ENCODE measurements at regions not wholly inside any gene's neighbourhood (a gene's known extent, or its start where the extent isn't known, plus 50 kb on each side); places are given as distances from the start of the nearest gene placed in this dataset.

DNA sequence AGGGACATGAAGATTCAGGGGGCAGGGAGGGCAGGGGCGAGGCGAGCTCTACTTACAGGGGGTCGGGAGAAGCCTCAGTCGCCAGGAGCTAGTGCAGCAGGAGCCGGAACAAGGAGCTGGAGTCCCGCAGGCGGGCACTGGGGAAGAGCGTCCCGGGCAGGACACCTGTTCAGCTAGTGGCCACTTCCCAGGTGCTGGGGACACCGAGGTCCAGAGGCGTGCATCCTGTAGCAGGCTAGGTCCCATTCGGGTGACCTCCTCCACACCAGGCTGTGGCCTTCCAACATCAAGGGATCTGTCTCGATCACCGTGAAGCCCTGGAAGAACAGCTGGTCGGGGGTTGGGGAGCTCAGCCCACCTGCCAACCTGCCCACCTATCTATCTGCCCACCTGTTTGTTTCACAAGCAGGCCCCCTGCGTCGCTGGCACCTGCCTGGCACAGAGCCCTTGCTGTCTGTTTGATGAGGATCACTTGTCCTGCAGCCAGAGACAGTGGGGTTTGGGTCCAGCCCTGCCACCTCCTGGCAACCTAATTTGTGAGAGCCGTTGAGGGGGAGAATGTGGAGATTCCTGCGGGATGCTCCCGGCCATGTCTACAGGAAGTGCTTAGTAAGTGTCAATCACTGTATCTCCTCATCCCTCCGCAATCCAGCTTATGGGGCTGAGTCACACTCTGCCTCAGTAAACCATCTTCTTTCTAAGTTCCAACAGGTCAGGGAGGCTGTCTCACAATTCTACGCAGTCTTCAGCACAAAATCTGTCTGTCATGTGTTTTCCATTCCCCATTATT is 940.9 kb downstream of the BRD1 start:
- no peak for DNase-seq (ENCODE audit: low read depth, low spot score)
- Histone ChIP-seq H3K27ac (ENCODE audit: low read length) (no peak overlapping the region), H3K9me3 (ENCODE audit: control insufficient read depth, insufficient read depth, low read depth, low read length) (no peaks in the 10 kb centered on the region), H3K4me1 (ENCODE audit: control insufficient read depth, insufficient read depth, low read length) (no peaks in the 10 kb centered on the region), H3K4me3 (ENCODE audit: low read depth in 2 of 2, low read length in 2 of 2) (no peak overlapping the region), H3K36me3 (ENCODE audit: control insufficient read depth, insufficient read depth, low read length) (no peaks in the 10 kb centered on the region), H3K27me3 (ENCODE audit: control insufficient read depth, insufficient read depth, low read length) (no peaks in the 10 kb centered on the region)
- no peak for ATAC-seq
- TF ChIP-seq SIN3A (IDR thresholded peaks at IDR 0.05; ENCODE audit: borderline replicate concordance, insufficient read depth, low read depth, low read length) (no peak), POLR2AphosphoS5 (IDR thresholded peaks at IDR 0.05; ENCODE audit: low read depth, low read length) (no peak), TCF7L2 (IDR thresholded peaks at IDR 0.05; ENCODE audit: low read depth, low read length) (no peak)
- TF ChIP-seq, protein P1, sequence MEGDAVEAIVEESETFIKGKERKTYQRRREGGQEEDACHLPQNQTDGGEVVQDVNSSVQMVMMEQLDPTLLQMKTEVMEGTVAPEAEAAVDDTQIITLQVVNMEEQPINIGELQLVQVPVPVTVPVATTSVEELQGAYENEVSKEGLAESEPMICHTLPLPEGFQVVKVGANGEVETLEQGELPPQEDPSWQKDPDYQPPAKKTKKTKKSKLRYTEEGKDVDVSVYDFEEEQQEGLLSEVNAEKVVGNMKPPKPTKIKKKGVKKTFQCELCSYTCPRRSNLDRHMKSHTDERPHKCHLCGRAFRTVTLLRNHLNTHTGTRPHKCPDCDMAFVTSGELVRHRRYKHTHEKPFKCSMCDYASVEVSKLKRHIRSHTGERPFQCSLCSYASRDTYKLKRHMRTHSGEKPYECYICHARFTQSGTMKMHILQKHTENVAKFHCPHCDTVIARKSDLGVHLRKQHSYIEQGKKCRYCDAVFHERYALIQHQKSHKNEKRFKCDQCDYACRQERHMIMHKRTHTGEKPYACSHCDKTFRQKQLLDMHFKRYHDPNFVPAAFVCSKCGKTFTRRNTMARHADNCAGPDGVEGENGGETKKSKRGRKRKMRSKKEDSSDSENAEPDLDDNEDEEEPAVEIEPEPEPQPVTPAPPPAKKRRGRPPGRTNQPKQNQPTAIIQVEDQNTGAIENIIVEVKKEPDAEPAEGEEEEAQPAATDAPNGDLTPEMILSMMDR (IDR thresholded peaks at IDR 0.05) = no peak
- TF ChIP-seq, protein P2, sequence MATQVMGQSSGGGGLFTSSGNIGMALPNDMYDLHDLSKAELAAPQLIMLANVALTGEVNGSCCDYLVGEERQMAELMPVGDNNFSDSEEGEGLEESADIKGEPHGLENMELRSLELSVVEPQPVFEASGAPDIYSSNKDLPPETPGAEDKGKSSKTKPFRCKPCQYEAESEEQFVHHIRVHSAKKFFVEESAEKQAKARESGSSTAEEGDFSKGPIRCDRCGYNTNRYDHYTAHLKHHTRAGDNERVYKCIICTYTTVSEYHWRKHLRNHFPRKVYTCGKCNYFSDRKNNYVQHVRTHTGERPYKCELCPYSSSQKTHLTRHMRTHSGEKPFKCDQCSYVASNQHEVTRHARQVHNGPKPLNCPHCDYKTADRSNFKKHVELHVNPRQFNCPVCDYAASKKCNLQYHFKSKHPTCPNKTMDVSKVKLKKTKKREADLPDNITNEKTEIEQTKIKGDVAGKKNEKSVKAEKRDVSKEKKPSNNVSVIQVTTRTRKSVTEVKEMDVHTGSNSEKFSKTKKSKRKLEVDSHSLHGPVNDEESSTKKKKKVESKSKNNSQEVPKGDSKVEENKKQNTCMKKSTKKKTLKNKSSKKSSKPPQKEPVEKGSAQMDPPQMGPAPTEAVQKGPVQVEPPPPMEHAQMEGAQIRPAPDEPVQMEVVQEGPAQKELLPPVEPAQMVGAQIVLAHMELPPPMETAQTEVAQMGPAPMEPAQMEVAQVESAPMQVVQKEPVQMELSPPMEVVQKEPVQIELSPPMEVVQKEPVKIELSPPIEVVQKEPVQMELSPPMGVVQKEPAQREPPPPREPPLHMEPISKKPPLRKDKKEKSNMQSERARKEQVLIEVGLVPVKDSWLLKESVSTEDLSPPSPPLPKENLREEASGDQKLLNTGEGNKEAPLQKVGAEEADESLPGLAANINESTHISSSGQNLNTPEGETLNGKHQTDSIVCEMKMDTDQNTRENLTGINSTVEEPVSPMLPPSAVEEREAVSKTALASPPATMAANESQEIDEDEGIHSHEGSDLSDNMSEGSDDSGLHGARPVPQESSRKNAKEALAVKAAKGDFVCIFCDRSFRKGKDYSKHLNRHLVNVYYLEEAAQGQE (IDR thresholded peaks at IDR 0.05; ENCODE audit: insufficient read depth in 1 of 2, low read depth in 2 of 2, low read length in 1 of 2) = no peak
- POLR2A ChIA-PET = no interaction called here
- CTCF ChIA-PET = no interaction called here
- in situ Hi-C loops (cut with HindIII; ENCODE audit: low pct_unique_long_range_greater_than_20kb, low sequenced_read_pairs) (no loop called here), intact Hi-C loops (cut with micrococcal nuclease; ENCODE audit: unreplicated experiment) (no loop called here)
- BruUV-seq (replicated peaks) = no TSS peak

DNA sequence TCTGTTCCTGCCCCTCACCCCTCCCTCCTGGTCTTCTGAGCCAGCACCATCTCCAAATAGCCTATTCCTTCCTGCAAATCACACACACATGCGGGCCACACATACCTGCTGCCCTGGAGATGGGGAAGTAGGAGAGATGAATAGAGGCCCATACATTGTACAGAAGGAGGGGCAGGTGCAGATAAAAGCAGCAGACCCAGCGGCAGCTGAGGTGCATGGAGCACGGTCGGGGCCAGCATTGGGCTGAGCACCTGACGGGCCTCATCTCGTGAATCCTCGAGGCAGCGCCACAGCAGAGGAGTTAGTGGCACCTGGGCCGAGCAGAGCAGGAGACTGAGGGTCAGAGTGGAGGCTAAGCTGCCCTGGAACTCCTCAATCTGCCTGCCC is 941.8 kb downstream of the BRD1 start:
- CTCF ChIA-PET = no interaction called here
- TF ChIP-seq, protein P2 (IDR thresholded peaks at IDR 0.05; ENCODE audit: insufficient read depth in 1 of 2, low read depth in 2 of 2, low read length in 1 of 2) = no peak
- TF ChIP-seq POLR2AphosphoS5 (IDR thresholded peaks at IDR 0.05; ENCODE audit: low read depth, low read length) = no peak
- TF ChIP-seq, protein P1 (IDR thresholded peaks at IDR 0.05) = no peak
- TF ChIP-seq TCF7L2 (IDR thresholded peaks at IDR 0.05; ENCODE audit: low read depth, low read length) = no peak
- TF ChIP-seq SIN3A (IDR thresholded peaks at IDR 0.05; ENCODE audit: borderline replicate concordance, insufficient read depth, low read depth, low read length) = no peak
- Histone ChIP-seq H3K4me1 (ENCODE audit: control insufficient read depth, insufficient read depth, low read length) (no peaks in the 10 kb centered on the region), H3K4me3 (ENCODE audit: low read depth in 2 of 2, low read length in 2 of 2) (no peak overlapping the region), H3K9me3 (ENCODE audit: control insufficient read depth, insufficient read depth, low read depth, low read length) (no peaks in the 10 kb centered on the region), H3K27ac (ENCODE audit: low read length) (no peak overlapping the region), H3K27me3 (ENCODE audit: control insufficient read depth, insufficient read depth, low read length) (no peaks in the 10 kb centered on the region), H3K36me3 (ENCODE audit: control insufficient read depth, insufficient read depth, low read length) (no peaks in the 10 kb centered on the region)
- POLR2A ChIA-PET = no interaction called here
- intact Hi-C loops (cut with micrococcal nuclease; ENCODE audit: unreplicated experiment) (no loop called here), in situ Hi-C loops (cut with HindIII; ENCODE audit: low pct_unique_long_range_greater_than_20kb, low sequenced_read_pairs) (no loop called here)
- BruUV-seq (replicated peaks) = no TSS peak
- no peak for ATAC-seq
- DNase-seq (ENCODE audit: low read depth, low spot score) = no peak

Data from Panc1 (cell line).